GM12891 (cell line): ENCODE measurements at regions not wholly inside any gene's neighbourhood (a gene's known extent, or its start where the extent isn't known, plus 50 kb on each side); places are given as distances from the start of the nearest gene placed in this dataset.

Experiments used
- POLR2A ChIP-seq: IDR thresholded peaks from 2 replicates; pipeline ENCODE4 v1.6.1; 2011; ENCODE audit warnings: low read depth, low read length, control low read depth
- TAF1 ChIP-seq: IDR thresholded peaks from 2 replicates; pipeline ENCODE4 v1.6.1; 2011; ENCODE audit warnings: low read depth, low read length, control low read depth

- no peak for TF ChIP-seq POLR2A
- TF ChIP-seq TAF1, result no peak
Measured at GRCh38 chr9:90035471-90035870, 430.7 kb downstream of the GADD45G start.
